OCI-LY1 (cell line): ENCODE measurements at regions not wholly inside any gene's neighbourhood (a gene's known extent, or its start where the extent isn't known, plus 50 kb on each side); places are given as distances from the start of the nearest gene placed in this dataset.

Experiments used
- EZH2 ChIP-seq: fragments of 200-600 bp; sonication (generic), shearing (Covaris generic); IDR thresholded peaks from 2 replicates; pipeline ENCODE4 v1.8.0; 2017; ENCODE audit warnings: borderline replicate concordance, mixed run types, mild to moderate bottlenecking, antibody characterized with exemption, low read length, moderate library complexity, mixed read lengths
- TF ChIP-seq, protein P1 (sequence below): fragments of 200-600 bp; sonication (generic), shearing (Covaris generic); IDR thresholded peaks from 2 replicates; pipeline ENCODE4 v1.5.1; 2017; ENCODE audit warnings: mild to moderate bottlenecking, antibody characterized with exemption, low read length, moderate library complexity, mixed read lengths

DNA sequence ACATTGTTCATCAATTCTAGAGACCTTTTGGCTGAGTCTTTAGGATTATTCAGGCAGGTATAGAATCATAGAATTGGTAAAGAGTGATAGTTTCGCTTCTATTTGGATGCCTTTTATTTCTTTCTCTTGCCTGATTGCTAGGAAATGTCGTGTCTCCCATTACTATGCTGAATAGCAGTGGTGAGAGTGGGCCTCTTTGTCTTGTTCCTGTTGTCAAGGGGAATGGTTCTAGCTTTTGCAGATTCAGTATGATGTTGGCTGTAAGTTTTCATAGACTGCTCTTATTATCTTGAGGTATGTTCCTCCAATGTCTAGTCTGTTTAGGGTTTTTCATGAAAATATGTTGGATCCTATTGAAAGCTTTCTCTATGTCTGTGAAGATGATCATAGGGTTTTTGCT is 200.2 kb upstream of the PABPC4L start:
- TF ChIP-seq, protein P1, sequence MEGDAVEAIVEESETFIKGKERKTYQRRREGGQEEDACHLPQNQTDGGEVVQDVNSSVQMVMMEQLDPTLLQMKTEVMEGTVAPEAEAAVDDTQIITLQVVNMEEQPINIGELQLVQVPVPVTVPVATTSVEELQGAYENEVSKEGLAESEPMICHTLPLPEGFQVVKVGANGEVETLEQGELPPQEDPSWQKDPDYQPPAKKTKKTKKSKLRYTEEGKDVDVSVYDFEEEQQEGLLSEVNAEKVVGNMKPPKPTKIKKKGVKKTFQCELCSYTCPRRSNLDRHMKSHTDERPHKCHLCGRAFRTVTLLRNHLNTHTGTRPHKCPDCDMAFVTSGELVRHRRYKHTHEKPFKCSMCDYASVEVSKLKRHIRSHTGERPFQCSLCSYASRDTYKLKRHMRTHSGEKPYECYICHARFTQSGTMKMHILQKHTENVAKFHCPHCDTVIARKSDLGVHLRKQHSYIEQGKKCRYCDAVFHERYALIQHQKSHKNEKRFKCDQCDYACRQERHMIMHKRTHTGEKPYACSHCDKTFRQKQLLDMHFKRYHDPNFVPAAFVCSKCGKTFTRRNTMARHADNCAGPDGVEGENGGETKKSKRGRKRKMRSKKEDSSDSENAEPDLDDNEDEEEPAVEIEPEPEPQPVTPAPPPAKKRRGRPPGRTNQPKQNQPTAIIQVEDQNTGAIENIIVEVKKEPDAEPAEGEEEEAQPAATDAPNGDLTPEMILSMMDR, result no peak
- no peak for TF ChIP-seq EZH2
